GM12891 (cell line): ENCODE measurements at regions not wholly inside any gene's neighbourhood (a gene's known extent, or its start where the extent isn't known, plus 50 kb on each side); places are given as distances from the start of the nearest gene placed in this dataset.

Experiments
- POLR2AphosphoS5 ChIP-seq: IDR thresholded peaks from 2 replicates; pipeline ENCODE4 v1.6.1; 2011; ENCODE audit warnings: low read depth, low read length, control low read depth
- SPI1 ChIP-seq: IDR thresholded peaks from 2 replicates; pipeline ENCODE4 v1.6.1; 2011; ENCODE audit warnings: low read depth, low read length, control low read depth
- TAF1 ChIP-seq: IDR thresholded peaks from 2 replicates; pipeline ENCODE4 v1.6.1; 2011; ENCODE audit warnings: low read depth, low read length, control low read depth

GRCh38 chr21:20272791-20273362 lies 725.3 kb upstream of the NCAM2 start:
- no peak for TF ChIP-seq POLR2AphosphoS5
- TF ChIP-seq TAF1 = no peak
- no peak for TF ChIP-seq SPI1
